ENCODE measurements at regions not wholly inside any gene's neighbourhood (a gene's known extent, or its start where the extent isn't known, plus 50 kb on each side); places are given as distances from the start of the nearest gene placed in this dataset.

GRCh38 chr12:76144245-76144549 is 59.7 kb upstream of the NAP1L1 start:
- no peak for TF ChIP-seq CTCF (IDR thresholded peaks at IDR 0.05 in 4 of 5, conservative IDR thresholded peaks at IDR 0.05 in 1 of 5)
- no peak for TF ChIP-seq POLR2A (IDR thresholded peaks at IDR 0.05)

All from gastrocnemius medialis (tissue), 4 donors.